Frontal cortex (tissue), 3 donors: ENCODE measurements at regions not wholly inside any gene's neighbourhood (a gene's known extent, or its start where the extent isn't known, plus 50 kb on each side); places are given as distances from the start of the nearest gene placed in this dataset.
A peak's percentile ranks its signal among the peaks of the same experiment; 100 is the strongest.
"Not testable (repeated sequence)": the region's sequence is repeated elsewhere in the genome, so short reads cannot be mapped to it uniquely, and the experiment has no call there.

Experiments used
- DNase-seq, 2 donors: peaks; one replicate each; pipeline ENCODE4 v3.0.0; 2012; ENCODE audit warnings: low spot score in 2 of 2
- FAIRE-seq: peaks from 2 replicates; lab custom pipeline; 2012; peaks lifted over from hg19 to GRCh38; lab: Jason Lieb, UNC
- donor health status: control.
- donor health status: control.
- donor health status: control.

GRCh38 chr5:118614731-118615456 lies 373.5 kb downstream of the DTWD2 start:
- FAIRE-seq, result no peak
- DNase-seq, result no peak

GRCh38 chr5:118611332-118611945 lies 376.9 kb downstream of the DTWD2 start:
- FAIRE-seq, result no peak
- DNase-seq, result no peak

- DNase-seq (no peak), FAIRE-seq (no peak)
These were observed 381.4 kb downstream of the DTWD2 start for GRCh38 chr5:118606940-118607339.

GRCh38 chr5:118605761-118606160 lies 382.6 kb downstream of the DTWD2 start:
- no peak for FAIRE-seq
- no peak for DNase-seq

GRCh38 chr5:118604106-118604505 lies 384.2 kb downstream of the DTWD2 start:
- no peak for FAIRE-seq
- no peak for DNase-seq

GRCh38 chr5:118603278-118603677 lies 385.1 kb downstream of the DTWD2 start:
- no peak for FAIRE-seq
- DNase-seq, result no peak

GRCh38 chr5:118598311-118598710 lies 390.0 kb downstream of the DTWD2 start:
- FAIRE-seq (no peak), DNase-seq (no peak)

GRCh38 chr5:118597543-118597942 lies 390.8 kb downstream of the DTWD2 start:
- DNase-seq (no peak), FAIRE-seq (no peak)

- FAIRE-seq, result peak; percentile 74
These were observed 392.1 kb downstream of the DTWD2 start for GRCh38 chr5:118596255-118596654.

GRCh38 chr5:118593003-118593328 lies 395.4 kb downstream of the DTWD2 start:
- DNase-seq (no peak), FAIRE-seq (no peak)

More at GRCh38 chr5:118596255-118596654, 392.1 kb downstream of the DTWD2 start:
- DNase-seq, result no peak

GRCh38 chr5:118592229-118593002 lies 395.9 kb downstream of the DTWD2 start:
- DNase-seq (no peak), FAIRE-seq (no peak)

GRCh38 chr5:118590806-118591205 lies 397.5 kb downstream of the DTWD2 start:
- DNase-seq (no peak), FAIRE-seq (no peak)

GRCh38 chr5:118580949-118581348 lies 407.4 kb downstream of the DTWD2 start:
- FAIRE-seq, result no peak
- DNase-seq, result no peak

GRCh38 chr5:118578093-118578492 lies 410.3 kb downstream of the DTWD2 start:
- no peak for FAIRE-seq
- peak in 1 of 2 donors; percentile 5 for DNase-seq

GRCh38 chr5:118577621-118578020 lies 410.7 kb downstream of the DTWD2 start:
- no peak for FAIRE-seq
- no peak for DNase-seq

- not testable (repeated sequence) for FAIRE-seq, DNase-seq
These were observed 418.1 kb downstream of the DTWD2 start for GRCh38 chr5:118570276-118570675.

GRCh38 chr5:118569596-118569995 lies 418.8 kb downstream of the DTWD2 start:
- peak; percentile 17 for FAIRE-seq
- DNase-seq, result not testable (repeated sequence)

- FAIRE-seq (no peak), DNase-seq (no peak)
These were observed 422.9 kb downstream of the DTWD2 start for GRCh38 chr5:118565335-118565971.

GRCh38 chr5:118561971-118562370 lies 426.4 kb downstream of the DTWD2 start:
- no peak for DNase-seq
- no peak for FAIRE-seq

GRCh38 chr5:118561235-118561634 lies 427.1 kb downstream of the DTWD2 start:
- DNase-seq (no peak), FAIRE-seq (no peak)

GRCh38 chr5:118558871-118559270 lies 429.5 kb downstream of the DTWD2 start:
- DNase-seq (no peak), FAIRE-seq (no peak)
